PC-3 (cell line): ENCODE measurements at regions not wholly inside any gene's neighbourhood (a gene's known extent, or its start where the extent isn't known, plus 50 kb on each side); places are given as distances from the start of the nearest gene placed in this dataset.

ENCODE experiments used
- ATAC-seq: fragments of 200-7000 bp; cut with Tn5 transposase; 2 replicates; pipeline ENCODE4 v1.9.1; 2020; ENCODE audit warnings: mild to moderate bottlenecking, moderate library complexity
- BruUV-seq: library from RNA; stranded (reverse); fragments of 400-500 nt; replicated peaks from 2 replicates; lab custom pipeline; 2021; lab: Mats Ljungman, UMichigan
- CTCF ChIA-PET: fragments of 300-600 bp; sonication (Branson Sonifier 250); formaldehyde crosslinking; loops from one replicate; lab custom pipeline; 2022; ENCODE audit warnings: antibody characterized with exemption; lab: Charles Lee
- POLR2A ChIA-PET: fragments of 300-600 bp; sonication (Branson Sonifier 250); formaldehyde crosslinking; loops from one replicate; lab custom pipeline; 2022; ENCODE audit warnings: antibody characterized with exemption; ENCODE audit not compliant: unreplicated experiment; lab: Charles Lee
- DNase-seq: peaks from one replicate; pipeline ENCODE4 v3.0.0-alpha.2; 2015
- H2AFZ ChIP-seq: fragments of 300-600 bp; sonication (generic); 2 replicates; pipeline ENCODE4 v1.6.0; 2016; ENCODE audit warnings: antibody characterized with exemption, low read length
- H3F3A ChIP-seq: fragments of 300-600 bp; sonication (generic); one replicate; pipeline ENCODE4 v1.6.0; 2017; ENCODE audit warnings: antibody characterized with exemption, low read length, control low read depth, mild to moderate bottlenecking; ENCODE audit not compliant: unreplicated experiment
- H3K27ac ChIP-seq: fragments of 300-600 bp; sonication (generic); 2 replicates; pipeline ENCODE4 v1.5.1; 2016; ENCODE audit warnings: mild to moderate bottlenecking, low read length
- H3K27me3 ChIP-seq: fragments of 300-600 bp; sonication (generic); 2 replicates; pipeline ENCODE4 v1.6.1; 2016; ENCODE audit warnings: low read length, mixed read lengths
- H3K36me3 ChIP-seq: fragments of 300-600 bp; sonication (generic); 2 replicates; pipeline ENCODE4 v1.6.1; 2016; ENCODE audit warnings: low read depth, mixed run types, low read length, mixed read lengths
- H3K4me1 ChIP-seq: fragments of 300-600 bp; sonication (generic); 2 replicates; pipeline ENCODE4 v1.5.1; 2016; ENCODE audit warnings: low read length; ENCODE audit not compliant: insufficient read depth
- H3K4me2 ChIP-seq: fragments of 300-600 bp; sonication (generic); 2 replicates; pipeline ENCODE4 v1.6.0; 2016; ENCODE audit warnings: low read length
- H3K4me3 ChIP-seq: fragments of 300-600 bp; sonication (generic); 2 replicates; pipeline ENCODE4 v1.5.1; 2016; ENCODE audit warnings: mild to moderate bottlenecking, low read length, mixed read lengths
- H3K79me2 ChIP-seq: fragments of 300-600 bp; sonication (generic); 2 replicates; pipeline ENCODE4 v1.6.1; 2017; ENCODE audit warnings: low read length, mixed read lengths
- H3K9ac ChIP-seq: fragments of 300-600 bp; sonication (generic); 2 replicates; pipeline ENCODE4 v1.6.0; 2016; ENCODE audit warnings: mild to moderate bottlenecking, low read length
- H3K9me2 ChIP-seq: fragments of 300-600 bp; sonication (generic); replicated peaks from 2 replicates; pipeline ENCODE4 v1.6.1; 2016; ENCODE audit warnings: mixed run types, low read length, mixed read lengths
- H3K9me3 ChIP-seq: fragments of 300-600 bp; sonication (generic); 2 replicates; pipeline ENCODE4 v1.6.1; 2016; ENCODE audit warnings: low read length, mixed read lengths
- H4K20me1 ChIP-seq: fragments of 300-600 bp; sonication (generic); 2 replicates; pipeline ENCODE4 v1.6.1; 2016; ENCODE audit warnings: low read length, mixed read lengths
- CTCF ChIP-seq: fragments of 300-600 bp; sonication (generic); conservative IDR thresholded peaks from 2 replicates; pipeline ENCODE4 v1.5.1; 2017; ENCODE audit warnings: antibody characterized with exemption, low read depth, mild to moderate bottlenecking, low read length
- EZH2 ChIP-seq: fragments of 300-600 bp; sonication (generic); IDR thresholded peaks from one replicate; pipeline ENCODE4 v1.6.1; 2017; ENCODE audit warnings: antibody characterized with exemption, mild to moderate bottlenecking, low read length; ENCODE audit not compliant: unreplicated experiment
- EZH2phosphoT487 ChIP-seq: fragments of 300-600 bp; sonication (generic); IDR thresholded peaks from 2 replicates; pipeline ENCODE4 v1.6.1; 2018; ENCODE audit warnings: mild to moderate bottlenecking, antibody characterized with exemption, low read length, borderline replicate concordance
- intact Hi-C: fragments of 100-400 bp; cut with micrococcal nuclease; formaldehyde crosslinking; loops from 2 replicates; pipeline ENCODE4 v1.9.0; 2023

GRCh38 chr10:10294184-10294880 is 723.3 kb upstream of the CELF2 start:
- CTCF ChIA-PET: no interaction called here
- BruUV-seq: no TSS peak

GRCh38 chr10:10294881-10295529 is 722.7 kb upstream of the CELF2 start:
- DNase-seq (no peak), ATAC-seq (no peak)
- Histone ChIP-seq H3K36me3 (no peaks in the 10 kb centered on the region), H3K27me3 (no peaks in the 10 kb centered on the region), H3K4me3 (no peak overlapping the region), H3K9me3 (no peaks in the 10 kb centered on the region), H4K20me1 (no peaks in the 10 kb centered on the region), H3K9ac (no peak overlapping the region), H3K4me1 (no peaks in the 10 kb centered on the region), H3K9me2 (no peaks in the 10 kb centered on the region), H3K4me2 (no peak overlapping the region), H3K27ac (no peak overlapping the region), H3K79me2 (no peaks in the 10 kb centered on the region), H3F3A (no peaks in the 10 kb centered on the region), H2AFZ (no peak overlapping the region)
- POLR2A ChIA-PET: no interaction called here
- CTCF ChIA-PET: no interaction called here
- intact Hi-C loops: no loop called here
- BruUV-seq: no TSS peak
- TF ChIP-seq EZH2: no peak

More at GRCh38 chr10:10294184-10294880, 723.3 kb upstream of the CELF2 start:
- ATAC-seq (no peak), DNase-seq (no peak)
- no peaks in the 10 kb centered on the region for H3K27me3 ChIP-seq
- H3K9me3 ChIP-seq: no peaks in the 10 kb centered on the region
- intact Hi-C loops: no loop called here
- no peaks in the 10 kb centered on the region for H3F3A ChIP-seq
- H3K79me2 ChIP-seq: no peaks in the 10 kb centered on the region
- no peaks in the 10 kb centered on the region for H3K36me3 ChIP-seq
- no peaks in the 10 kb centered on the region for H4K20me1 ChIP-seq
- TF ChIP-seq CTCF (no peak), EZH2 (no peak), EZH2phosphoT487 (no peak)
- H3K4me2 ChIP-seq: no peak overlapping the region
- no peak overlapping the region for H2AFZ ChIP-seq
- no peak overlapping the region for H3K27ac ChIP-seq
- H3K9ac ChIP-seq: no peak overlapping the region
- POLR2A ChIA-PET: no interaction called here
- no peaks in the 10 kb centered on the region for H3K4me1 ChIP-seq
- H3K4me3 ChIP-seq: no peak overlapping the region
- H3K9me2 ChIP-seq: no peaks in the 10 kb centered on the region

GRCh38 chr10:10295537-10295936 is 722.1 kb upstream of the CELF2 start:
- H3K79me2 ChIP-seq: no peaks in the 10 kb centered on the region
- H3K4me3 ChIP-seq: no peak overlapping the region
- no peaks in the 10 kb centered on the region for H3F3A ChIP-seq
- no peaks in the 10 kb centered on the region for H4K20me1 ChIP-seq
- ATAC-seq (no peak), DNase-seq (no peak)
- no TSS peak for BruUV-seq
- POLR2A ChIA-PET: no interaction called here
- no peaks in the 10 kb centered on the region for H3K4me1 ChIP-seq
- H2AFZ ChIP-seq: no peak overlapping the region
- no peak overlapping the region for H3K27ac ChIP-seq
- H3K9me2 ChIP-seq: no peaks in the 10 kb centered on the region
- H3K27me3 ChIP-seq: no peaks in the 10 kb centered on the region
- CTCF ChIA-PET: no interaction called here
- H3K9ac ChIP-seq: no peak overlapping the region
- no peak overlapping the region for H3K4me2 ChIP-seq
- intact Hi-C loops: no loop called here
- H3K9me3 ChIP-seq: no peaks in the 10 kb centered on the region
- TF ChIP-seq CTCF: no peak
- no peak for TF ChIP-seq EZH2
- no peak for TF ChIP-seq EZH2phosphoT487
- no peaks in the 10 kb centered on the region for H3K36me3 ChIP-seq
